SK-N-MC (cell line): ENCODE measurements at regions not wholly inside any gene's neighbourhood (a gene's known extent, or its start where the extent isn't known, plus 50 kb on each side); places are given as distances from the start of the nearest gene placed in this dataset.

Source experiments
- EZH2 ChIP-seq: fragments of 200-600 bp; sonication (generic); IDR thresholded peaks from one replicate; pipeline ENCODE4 v1.6.1; 2017; ENCODE audit warnings: antibody characterized with exemption
- POLR2AphosphoS5 ChIP-seq: IDR thresholded peaks from 2 replicates; pipeline ENCODE4 v1.6.1; 2012; ENCODE audit warnings: mild to moderate bottlenecking, low read depth, low read length, borderline replicate concordance

- TF ChIP-seq EZH2 (no peak), POLR2AphosphoS5 (no peak)
These were observed 248.3 kb upstream of the COL3A1 start for GRCh38 chr2:188725746-188726360.
